Activated T-cell treated with anti-CD3 and anti-CD28 coated beads for 24 hours (primary cell): ENCODE measurements at regions not wholly inside any gene's neighbourhood (a gene's known extent, or its start where the extent isn't known, plus 50 kb on each side); places are given as distances from the start of the nearest gene placed in this dataset.

ENCODE experiments used
- DNase-seq: peaks from one replicate; pipeline ENCODE4 v3.0.0-alpha.2; 2020; ENCODE audit warnings: low read depth

DNA sequence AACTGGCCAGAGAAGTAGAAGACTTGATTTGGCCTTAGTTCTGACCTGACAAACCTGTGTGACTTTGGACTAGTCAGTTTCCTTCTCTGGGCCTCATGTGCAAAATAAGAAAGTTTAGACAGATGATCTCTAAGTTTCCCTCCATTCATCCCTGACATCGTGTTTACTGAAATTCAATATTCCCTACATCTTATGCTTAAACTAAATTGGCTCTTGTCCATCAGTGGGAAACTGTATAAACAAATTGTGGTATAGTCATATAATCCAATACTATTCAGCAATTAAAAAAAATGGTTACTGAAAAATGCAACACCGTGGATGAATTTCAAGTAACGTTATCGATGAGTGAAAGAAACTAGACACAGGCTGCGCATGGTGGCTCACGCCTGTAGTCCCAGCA, 64.4 kb upstream of the HRH1 start:
- no peak for DNase-seq

DNA sequence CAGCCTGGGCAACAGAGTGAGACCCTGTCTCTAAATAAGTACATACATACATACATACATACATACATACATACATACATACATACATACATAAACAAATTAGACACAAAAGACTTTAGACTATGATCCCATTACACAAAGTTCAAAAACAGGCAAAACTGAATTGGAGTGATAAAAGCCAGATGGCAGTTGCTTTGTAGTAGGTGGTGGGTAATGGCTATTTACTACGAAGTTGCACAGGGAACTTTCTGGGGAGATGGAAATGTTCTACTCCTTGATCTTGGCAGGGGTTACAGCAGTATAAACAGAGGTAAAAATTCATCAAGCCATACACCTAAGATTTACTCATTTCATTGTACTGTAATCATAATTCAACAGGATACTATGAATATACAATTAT, 63.7 kb upstream of the HRH1 start:
- DNase-seq: no peak

DNA sequence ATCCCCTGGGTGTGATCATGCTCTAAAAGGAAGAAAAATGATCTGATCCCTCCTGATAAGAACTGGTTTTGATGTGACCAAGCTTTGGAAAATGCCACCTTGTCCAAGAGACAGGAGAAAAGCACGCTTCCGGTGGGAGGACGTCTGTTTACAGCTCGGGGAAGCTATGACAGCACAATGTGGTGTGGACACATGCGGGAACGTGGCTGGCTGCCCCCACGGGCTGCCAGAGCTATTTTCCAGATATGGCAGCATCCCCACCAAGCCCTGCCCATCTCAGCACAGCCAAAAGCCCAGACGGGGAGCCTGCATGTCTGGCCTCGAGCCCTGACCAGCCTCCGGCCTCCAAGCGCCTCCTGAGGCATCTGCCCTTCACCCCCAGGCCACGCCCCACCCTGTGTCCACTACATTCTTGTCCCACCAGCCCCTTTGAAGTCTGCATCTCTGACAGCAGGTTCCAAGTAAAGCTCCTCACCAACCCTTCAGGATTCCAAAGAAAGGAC, 63.2 kb upstream of the HRH1 start:
- no peak for DNase-seq

DNA sequence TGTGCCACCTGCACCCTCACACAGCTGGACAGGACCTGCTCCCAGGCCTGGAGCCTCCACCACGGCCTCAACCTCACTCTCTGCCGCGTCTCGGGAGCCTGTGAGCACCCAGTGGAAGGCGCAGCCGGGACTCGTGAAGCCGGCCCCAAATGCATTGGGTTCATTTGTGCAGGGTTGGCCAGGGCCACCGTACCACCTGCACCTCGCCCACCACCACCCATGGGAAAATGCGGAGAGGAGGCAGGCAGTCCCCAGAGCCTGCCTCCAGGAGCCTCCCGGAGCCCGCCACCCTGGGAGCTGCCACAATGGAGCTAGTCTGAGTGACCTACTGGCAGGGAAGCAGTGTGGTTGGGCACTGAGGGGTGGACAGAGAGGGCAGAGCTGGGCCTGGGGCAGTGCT, 62.5 kb upstream of the HRH1 start:
- no peak for DNase-seq

DNA sequence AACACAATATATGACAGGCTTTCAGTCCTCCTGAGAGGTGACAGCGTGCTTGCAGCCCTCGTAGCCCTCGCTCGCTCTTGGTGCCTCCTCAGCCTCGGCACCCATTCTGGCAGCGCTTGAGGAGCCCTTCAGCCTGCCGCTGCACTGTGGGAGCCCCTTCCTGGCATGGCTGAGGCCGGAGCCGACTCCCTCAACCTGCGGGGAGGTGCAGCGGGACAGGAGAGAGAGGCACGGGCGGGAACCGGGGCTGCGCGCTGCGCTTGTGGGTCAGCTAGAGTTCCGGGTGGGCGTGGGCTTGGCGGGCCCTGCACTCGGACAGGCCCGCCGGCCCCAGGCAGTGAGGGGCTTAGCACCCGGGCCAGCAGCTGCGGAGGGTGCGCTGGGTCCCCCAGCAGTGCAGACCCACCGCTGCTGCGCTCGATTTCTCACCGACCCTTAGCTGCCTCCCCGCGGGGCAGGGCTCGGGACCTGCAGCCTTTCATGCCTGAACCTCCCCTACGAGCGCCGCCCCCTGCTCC, 60.4 kb upstream of the HRH1 start:
- DNase-seq: no peak

DNA sequence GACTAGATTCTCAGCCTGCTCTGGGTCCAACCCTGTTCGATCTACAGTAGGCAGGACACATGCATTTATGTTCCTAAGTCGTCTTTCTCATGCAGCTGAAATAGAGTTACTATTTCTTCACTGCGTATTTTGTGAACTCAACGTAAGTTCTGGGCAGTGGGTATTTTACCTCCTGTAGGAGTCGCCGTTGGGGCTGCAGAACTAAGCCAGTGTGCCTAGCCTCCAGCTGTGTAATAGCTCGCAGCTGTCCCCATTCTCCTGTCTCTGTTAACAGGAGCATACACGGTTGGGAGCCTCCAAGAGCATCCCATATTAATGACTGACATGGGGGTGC, 58.4 kb upstream of the HRH1 start:
- DNase-seq: no peak

DNA sequence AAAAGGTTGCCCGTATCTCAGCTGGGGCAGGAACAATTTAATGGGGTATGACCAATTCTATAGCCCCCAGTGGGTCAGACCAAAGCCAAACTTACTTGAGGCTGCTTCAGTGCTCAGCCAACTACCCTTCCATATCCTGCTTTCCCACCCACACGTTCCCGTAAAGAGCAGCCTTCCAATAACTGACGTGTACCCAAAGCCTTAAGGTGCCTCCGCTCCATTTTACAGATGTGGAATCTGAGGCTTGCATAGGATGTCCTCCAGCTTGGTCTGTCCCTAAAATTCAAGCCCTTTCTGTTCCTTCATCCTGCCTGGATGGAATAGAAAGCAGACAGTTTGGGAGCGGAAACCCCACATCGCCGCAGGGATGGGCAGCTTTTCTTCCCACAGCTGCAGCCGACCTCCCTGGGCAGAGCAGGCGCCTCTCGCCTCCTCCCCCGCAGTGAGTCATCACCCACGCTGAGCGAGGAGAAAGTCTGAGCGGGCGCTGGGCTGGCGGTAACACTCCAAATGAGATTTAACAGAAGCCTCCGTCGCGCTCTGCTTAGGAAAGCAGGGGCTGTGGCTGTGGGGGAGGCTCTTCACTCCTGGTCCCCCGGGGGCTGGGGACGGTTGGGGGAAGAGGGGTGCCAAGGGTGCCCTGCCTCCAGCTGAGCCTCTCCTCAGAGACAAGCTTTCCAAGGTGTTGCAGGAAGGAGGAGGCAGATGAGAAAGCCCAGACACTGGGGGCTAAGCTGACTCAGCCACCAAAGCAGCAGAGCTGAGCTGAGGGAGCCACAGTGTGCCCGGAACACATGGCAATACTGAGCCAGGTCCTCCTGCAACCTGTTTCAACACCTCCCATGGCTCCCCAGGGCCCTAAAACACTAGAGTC, 57.8 kb upstream of the HRH1 start:
- peak; percentile 69 for DNase-seq

DNA sequence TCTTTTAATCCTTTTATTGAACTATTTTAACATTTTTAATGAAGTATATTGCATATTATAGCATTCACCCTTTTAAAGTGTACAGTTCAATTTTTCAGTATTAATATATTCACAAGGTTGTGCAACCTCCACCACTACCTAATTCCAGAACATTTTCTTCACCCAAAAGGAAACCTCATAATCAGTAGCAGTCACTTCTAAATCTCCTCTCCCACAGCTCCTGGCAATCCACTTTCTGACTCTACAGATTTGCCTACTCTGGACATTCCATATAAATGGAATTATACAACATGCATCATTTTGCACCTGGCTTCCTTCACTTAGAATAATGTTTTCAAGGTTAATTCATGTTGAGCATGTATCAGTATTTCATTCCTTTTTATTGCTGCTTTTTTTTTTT, 55.0 kb upstream of the HRH1 start:
- no peak for DNase-seq
